ENCODE measurements at regions not wholly inside any gene's neighbourhood (a gene's known extent, or its start where the extent isn't known, plus 50 kb on each side); places are given as distances from the start of the nearest gene placed in this dataset.

DNA sequence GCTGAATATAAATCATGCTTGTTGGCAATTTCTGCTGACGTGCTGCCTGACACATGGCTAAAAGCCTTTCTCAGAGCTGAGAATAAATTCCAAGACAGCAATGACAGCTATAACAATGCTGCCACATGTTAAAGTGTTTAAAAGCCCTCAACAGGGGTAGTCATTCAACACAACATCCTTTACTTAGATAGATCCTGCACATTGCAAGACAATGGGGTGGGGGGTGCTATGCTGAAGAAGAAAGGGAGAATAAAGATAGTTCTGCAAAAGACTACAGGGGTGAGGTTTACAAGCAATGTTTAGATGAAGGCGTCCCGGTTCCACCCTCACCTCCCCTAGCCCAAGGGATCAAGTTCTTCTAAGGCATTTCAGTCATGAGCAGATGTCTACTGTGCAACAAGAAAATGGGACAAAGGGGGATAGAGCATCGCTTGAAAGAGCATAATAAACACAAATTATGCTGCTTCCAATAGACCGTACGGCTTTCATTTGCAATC lies 291.0 kb upstream of the ACVR2A start:
- no peak for DNase-seq (ENCODE audit: low read depth in 3 of 3)

- DNase-seq (ENCODE audit: low read depth in 3 of 3) = no peak
These were observed 293.7 kb upstream of the ACVR2A start for GRCh38 chr2:147550995-147551731.

GRCh38 chr2:147549054-147549453 lies 295.8 kb upstream of the ACVR2A start:
- no peak for DNase-seq (ENCODE audit: low read depth in 3 of 3)

GRCh38 chr2:147548451-147548850 lies 296.4 kb upstream of the ACVR2A start:
- no peak for DNase-seq (ENCODE audit: low read depth in 3 of 3)

- no peak for DNase-seq (ENCODE audit: low read depth in 3 of 3)
These were observed 297.4 kb upstream of the ACVR2A start for GRCh38 chr2:147547440-147547839.

DNA sequence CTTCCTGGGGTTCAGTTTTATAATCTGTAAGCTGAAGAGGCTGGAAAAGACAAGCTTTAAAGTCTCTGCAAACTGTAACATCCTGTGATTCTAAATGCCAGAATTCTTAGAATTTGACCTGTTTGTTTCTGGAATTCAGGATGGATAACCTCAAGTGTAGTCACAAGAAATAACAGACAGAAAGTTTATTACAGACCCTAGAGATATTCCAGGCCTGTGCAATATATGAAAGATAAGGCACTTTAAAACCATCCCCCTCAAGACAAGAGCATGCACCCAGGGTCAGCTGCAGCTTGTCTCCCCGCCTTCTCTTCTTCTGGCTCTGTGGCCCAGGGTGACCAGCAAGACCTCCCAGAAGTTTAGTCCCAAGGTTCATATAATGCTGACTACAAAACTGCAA lies 298.7 kb upstream of the ACVR2A start:
- DNase-seq (ENCODE audit: low read depth in 3 of 3) = no peak

DNA sequence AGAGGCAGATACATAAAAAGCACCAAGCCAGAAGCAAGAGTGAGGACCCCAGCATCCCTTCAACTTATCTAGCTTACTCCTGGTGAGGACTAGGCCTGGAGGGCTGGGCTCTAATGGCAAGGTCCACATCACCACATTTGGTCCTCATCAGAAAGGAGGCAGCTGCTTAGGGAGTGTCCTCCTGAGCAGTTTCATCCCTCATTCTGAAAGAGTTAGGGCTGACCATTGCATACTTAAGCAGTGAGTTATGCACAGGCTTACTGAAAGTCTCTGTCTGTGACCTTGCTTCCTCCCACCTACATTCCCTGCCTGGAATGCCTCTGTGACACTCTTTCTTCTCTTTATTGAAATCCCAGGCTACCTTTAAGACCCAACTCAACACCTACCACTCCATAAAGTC lies 301.8 kb upstream of the ACVR2A start:
- DNase-seq (ENCODE audit: low read depth in 3 of 3) = no peak

DNA sequence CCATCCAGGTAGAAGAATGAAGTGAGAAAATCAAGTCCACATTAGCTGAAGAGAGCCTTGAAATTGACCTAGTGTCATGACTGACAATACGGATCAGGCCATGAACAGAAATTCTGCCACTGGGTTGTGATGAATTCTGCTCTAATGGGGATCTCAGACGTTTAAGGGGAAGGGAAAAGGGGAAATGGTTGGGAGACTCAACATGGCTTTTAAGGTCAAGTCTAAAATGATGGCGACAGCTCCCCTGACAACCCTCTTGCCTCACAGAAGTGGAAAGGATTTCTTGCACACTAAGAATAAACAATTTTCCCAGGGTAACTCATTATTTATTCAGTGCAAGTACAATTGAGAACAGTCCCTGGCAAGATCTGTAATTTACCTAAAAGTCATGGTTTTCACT lies 302.5 kb upstream of the ACVR2A start:
- DNase-seq (ENCODE audit: low read depth in 3 of 3) = no peak

- DNase-seq (ENCODE audit: low read depth in 3 of 3) = no peak
These were observed 303.5 kb upstream of the ACVR2A start for GRCh38 chr2:147541314-147541713.

DNA sequence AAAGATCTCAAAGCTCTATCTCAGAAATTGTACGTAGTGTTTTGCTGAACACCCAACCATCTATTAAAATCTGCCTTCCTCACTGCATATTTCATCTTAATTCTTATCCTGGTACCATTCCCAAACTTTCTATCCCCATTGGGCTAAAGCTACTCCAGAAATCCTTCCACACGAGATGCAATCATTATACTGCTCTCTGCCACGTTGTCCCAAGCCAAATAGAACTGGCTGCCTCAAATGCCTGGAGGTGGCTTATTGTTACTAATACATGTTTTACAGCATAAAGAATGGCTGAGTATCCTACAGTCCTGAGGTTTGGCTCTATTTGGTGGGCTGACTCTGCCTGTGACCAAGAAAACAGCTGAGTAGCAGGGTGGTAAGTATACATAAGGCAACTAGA lies 306.0 kb upstream of the ACVR2A start:
- no peak for DNase-seq (ENCODE audit: low read depth in 3 of 3)

DNA sequence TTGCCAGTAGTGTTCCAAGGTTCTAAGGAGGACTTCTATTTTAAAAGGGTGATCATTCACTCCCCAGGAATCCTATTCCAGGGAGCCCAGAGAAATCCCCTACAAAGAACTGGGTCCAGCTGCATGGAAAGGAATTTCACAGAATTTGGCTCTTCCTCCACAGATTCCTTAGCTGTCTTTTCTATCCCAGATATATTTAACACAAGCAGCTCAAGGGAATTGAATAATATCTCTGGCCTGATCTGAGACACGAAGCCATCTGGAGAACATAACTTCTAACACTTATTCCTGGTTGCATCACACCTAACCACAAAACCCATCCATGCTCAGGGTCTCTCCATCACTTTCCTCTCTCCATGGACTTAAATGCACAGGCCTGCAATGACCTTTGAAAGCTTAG lies 306.7 kb upstream of the ACVR2A start:
- DNase-seq (ENCODE audit: low read depth in 3 of 3) = no peak

- DNase-seq (ENCODE audit: low read depth in 3 of 3) = no peak
These were observed 313.6 kb upstream of the ACVR2A start for GRCh38 chr2:147531269-147531668.

DNA sequence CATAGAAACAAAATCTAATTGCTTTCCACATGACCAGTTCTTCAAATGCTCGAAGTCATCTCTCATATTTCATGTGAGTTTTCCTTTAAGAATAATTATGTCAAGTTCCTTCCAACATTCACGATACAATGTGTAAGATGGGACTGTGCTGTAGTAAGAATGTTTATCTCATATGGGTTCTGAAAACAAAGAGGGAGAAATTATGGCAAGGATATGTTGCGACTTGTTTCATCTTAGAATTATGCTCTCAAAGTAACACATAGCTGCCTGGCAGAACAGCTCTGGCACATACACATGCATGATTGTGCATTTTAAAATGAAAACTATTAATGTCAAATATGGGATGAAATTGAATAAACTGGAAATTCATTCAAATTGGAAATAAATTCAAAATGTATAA lies 314.8 kb upstream of the ACVR2A start:
- DNase-seq (ENCODE audit: low read depth in 3 of 3) = no peak

DNA sequence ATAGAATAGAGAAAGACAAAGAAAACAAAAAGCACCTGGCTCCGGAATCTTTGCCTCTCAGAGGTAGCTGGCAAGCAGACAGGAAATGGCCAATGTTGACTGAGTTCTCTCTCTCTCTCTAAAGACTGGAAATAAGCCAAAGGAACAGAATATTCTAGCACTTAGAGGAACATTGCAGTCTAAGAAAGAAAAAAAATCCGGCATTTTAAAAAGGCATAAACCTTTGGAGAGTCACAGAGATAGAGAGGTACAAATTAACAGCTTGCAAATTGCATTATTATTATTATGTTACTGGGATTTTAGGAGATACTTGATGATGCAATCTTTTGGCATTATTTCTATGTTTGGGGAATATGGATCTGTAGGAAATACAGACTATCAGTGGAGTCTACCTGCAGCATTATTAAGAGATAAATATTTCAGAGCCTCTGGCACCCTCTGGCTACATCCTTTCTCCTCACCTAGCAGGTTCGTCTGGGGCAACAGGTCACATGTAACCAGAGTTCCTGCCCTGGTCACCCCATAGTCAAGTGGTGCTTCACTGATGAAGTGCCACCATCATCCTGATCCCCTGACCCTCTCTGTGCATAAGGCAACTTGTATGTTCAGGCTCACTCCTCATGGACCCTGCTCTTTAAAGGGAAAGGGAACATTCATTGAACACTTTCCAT lies 318.9 kb upstream of the ACVR2A start:
- DNase-seq (ENCODE audit: low read depth in 3 of 3) = no peak

DNA sequence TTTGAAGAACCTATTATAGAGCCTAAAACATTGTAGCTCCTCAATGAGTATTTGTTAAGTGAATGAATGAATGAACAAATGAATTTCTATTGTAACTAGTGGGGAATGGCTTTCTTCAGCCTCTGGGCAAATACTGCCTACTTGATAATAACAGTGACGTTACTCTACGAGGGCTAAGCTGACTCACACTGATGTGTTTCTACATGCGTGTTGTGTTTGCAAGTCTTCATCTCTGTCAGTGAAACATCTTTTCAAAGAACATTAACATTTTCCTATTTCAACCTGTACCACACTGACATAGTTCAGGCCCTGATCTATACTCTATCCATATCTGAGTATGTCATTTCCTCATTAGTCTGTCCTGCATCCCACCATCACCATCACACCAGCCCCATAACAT lies 319.9 kb upstream of the ACVR2A start:
- DNase-seq (ENCODE audit: low read depth in 3 of 3) = no peak

- no peak for DNase-seq (ENCODE audit: low read depth in 3 of 3)
These were observed 321.4 kb upstream of the ACVR2A start for GRCh38 chr2:147523415-147523814.

DNA sequence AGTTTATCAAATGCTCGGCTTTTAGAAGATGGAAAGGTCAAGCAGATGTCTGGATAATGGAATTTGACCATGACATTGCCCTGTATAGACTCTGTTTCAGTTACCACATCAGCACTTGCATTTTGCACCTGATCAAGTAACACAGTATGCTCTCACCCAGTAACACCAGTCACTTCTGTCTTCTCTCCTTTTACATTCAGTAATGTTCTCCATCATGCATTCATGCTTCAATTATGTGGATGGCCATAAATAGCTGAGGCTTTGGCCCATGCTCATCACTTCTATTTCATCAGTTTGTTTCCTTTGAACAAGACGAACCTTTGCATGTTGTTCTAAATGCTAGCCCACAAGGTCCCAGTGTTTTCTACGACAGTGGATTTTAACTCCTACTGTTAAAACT lies 322.9 kb upstream of the ACVR2A start:
- no peak for DNase-seq (ENCODE audit: low read depth in 3 of 3)

DNA sequence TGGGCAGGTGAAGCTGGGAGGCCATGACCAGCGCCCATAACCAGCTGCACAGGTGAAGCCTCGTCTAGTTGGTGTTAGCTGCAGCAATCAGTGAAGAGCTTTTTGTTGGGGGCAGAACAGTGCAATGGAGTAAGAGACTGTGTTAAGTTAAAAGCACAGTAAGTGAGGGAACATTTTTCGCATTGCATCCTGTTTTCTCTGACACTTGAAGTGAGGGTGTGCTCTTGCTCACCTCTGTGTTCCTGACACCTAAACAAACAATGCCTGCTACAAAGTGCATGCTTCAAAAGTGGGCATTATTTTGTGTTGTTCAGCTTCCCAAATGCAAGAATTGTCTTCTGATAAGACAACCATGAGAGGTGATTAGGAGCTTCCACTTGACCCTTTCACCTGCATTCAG lies 324.0 kb upstream of the ACVR2A start:
- DNase-seq (ENCODE audit: low read depth in 3 of 3) = no peak

DNA sequence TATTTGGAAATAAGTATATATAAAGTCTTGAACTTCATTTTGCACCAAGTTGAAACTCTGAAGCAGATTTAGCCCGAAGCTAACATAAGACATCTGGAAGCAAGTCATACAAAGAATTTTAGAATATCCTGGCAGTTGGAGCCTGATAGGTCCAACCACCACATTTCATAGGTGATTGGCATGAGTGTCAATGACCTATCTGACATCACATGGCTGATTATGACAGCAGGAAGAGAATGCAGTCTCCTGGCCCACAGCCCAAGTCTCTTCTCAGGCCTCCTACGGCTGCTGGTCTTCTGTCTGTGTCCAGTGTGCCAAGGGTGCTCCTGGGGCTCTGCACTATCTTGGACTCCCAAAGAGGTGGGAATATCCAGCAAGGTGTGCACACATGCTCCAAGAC lies 325.7 kb upstream of the ACVR2A start:
- no peak for DNase-seq (ENCODE audit: low read depth in 3 of 3)

DNA sequence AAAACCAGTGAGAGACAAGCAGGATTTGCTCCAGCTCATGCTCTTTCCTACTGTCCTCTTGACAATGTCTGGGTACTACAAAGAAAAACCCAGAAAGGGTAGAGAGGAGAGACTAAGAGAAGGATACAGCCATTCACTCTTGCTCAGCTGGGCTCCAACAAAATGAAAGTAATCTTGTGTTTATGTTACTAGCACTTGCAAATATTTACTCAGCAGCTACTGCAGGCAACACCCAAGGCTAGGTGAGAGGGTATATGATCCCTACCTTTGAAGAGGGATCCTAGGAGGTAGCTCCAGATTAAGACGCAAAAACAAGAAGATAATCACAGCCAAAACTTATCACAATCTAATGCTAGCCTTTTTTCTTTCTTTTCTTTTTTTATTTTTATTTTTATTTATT lies 329.6 kb upstream of the ACVR2A start:
- DNase-seq (ENCODE audit: low read depth in 3 of 3) = no peak

GRCh38 chr2:147512206-147512605 lies 332.6 kb upstream of the ACVR2A start:
- no peak for DNase-seq (ENCODE audit: low read depth in 3 of 3)

DNA sequence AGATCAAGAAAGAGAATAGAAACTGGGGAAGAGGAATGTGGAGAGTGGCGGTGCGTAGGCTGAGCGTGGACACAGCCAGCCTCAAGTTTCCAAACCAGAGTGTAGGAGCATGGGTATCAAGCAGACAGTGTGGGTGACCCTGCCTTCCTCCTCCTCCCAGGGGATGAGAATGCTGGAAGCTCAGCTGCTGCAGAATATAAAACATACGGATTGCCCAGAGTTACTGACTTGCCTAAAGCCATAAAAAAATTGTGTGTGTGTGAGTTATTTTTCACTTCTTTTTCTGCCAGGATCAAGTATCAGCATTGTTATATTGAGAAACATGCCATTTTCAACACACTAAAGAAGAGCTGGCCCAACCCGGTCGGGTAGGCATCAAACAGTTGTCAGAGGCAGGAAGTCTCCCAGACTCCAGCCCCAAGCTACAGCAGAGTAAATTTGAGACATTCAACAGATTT lies 333.3 kb upstream of the ACVR2A start:
- DNase-seq (ENCODE audit: low read depth in 3 of 3) = no peak

DNA sequence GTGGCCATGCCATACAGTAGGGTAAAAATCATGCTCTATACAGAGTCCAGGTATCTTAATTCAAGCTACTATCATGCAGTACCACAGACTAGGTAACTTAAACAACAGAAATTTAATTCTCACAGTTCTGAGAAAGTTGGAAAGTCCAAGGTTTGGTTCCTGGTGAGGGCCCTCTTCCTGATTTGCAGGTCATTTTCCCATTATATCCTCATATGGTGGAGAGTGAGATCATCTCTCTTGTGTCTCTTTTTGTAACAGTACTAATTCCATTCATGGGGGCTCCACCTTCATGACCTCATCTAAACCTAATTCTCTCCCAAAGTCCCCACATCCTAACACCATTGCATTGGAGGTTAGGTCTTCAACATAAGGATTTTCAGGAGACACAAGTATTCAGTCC lies 335.0 kb upstream of the ACVR2A start:
- no peak for DNase-seq (ENCODE audit: low read depth in 3 of 3)
